Glomerular visceral epithelial cell (primary cell): ENCODE measurements at regions not wholly inside any gene's neighbourhood (a gene's known extent, or its start where the extent isn't known, plus 50 kb on each side); places are given as distances from the start of the nearest gene placed in this dataset.
A peak's percentile ranks its signal among the peaks of the same experiment; 100 is the strongest.
"Not testable (repeated sequence)": the region's sequence is repeated elsewhere in the genome, so short reads cannot be mapped to it uniquely, and the experiment has no call there.

ENCODE experiments used
- DNase-seq: peaks from one replicate; pipeline ENCODE4 v3.0.0-alpha.2; 2016; ENCODE audit errors: extremely low spot score

DNA sequence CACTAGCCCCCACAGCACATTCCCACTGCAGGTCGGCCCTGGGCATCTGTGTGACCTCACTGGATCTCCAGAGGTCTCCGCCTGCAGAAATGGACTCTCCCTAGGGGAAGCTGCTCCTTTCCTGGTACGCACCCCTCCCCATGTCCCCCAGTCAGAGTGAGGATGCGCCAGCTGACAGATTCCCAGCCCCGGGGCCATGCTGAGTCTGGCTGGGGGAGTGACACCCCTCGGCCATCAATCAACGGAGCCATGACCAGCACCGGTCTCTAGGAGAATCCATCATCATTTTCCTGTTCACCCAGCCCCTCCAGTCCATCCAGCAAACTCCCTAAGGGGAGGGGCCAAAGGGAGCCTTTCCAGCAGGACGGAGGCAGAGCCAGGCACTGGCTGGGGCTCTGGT is 68.7 kb upstream of the PAX7 start:
- DNase-seq: no peak

DNA sequence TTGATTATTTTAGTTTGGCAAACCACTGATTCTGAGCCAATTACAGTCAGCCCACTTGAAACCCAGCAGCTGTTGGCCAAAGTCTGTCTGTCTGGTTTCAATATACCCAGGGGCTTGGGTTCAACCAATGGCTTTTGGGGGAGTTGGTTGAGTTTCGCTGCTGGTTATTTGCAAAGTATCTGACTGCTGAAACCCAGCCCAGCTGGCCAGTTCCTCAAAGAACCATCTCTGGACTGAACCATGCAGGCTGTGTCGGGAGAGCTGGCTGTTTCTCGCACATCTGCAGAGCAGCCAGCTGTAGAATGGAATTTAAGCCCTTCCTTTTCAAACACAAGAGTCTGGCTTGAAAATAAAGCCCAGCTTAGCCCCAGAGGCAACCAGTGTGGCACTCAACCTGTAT is 66.0 kb upstream of the PAX7 start:
- no peak for DNase-seq

DNA sequence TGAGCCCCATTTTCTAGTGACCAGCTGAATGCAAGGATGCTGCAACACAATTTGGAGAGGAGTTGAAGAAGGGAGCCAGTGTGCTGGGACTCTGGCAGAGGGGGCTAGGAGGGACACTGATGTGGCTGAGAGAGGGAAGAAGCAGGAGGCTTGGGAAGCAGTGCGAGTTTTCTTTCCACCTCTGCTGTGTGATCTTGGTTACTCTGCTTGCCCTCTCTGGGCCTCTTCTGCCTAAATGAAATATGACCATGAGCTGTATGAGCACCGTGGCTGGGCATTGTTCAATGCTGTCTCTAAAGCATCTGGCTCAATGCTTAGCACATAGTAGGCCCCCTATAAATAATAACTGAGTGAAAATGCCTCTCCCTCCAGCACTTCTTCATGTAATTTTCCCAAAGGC is 65.3 kb upstream of the PAX7 start:
- DNase-seq: no peak

- DNase-seq: no peak
Observed at GRCh38 chr1:18568489-18568888, 62.2 kb upstream of the PAX7 start.

- no peak for DNase-seq
Observed at GRCh38 chr1:18569251-18569650, 61.4 kb upstream of the PAX7 start.

DNA sequence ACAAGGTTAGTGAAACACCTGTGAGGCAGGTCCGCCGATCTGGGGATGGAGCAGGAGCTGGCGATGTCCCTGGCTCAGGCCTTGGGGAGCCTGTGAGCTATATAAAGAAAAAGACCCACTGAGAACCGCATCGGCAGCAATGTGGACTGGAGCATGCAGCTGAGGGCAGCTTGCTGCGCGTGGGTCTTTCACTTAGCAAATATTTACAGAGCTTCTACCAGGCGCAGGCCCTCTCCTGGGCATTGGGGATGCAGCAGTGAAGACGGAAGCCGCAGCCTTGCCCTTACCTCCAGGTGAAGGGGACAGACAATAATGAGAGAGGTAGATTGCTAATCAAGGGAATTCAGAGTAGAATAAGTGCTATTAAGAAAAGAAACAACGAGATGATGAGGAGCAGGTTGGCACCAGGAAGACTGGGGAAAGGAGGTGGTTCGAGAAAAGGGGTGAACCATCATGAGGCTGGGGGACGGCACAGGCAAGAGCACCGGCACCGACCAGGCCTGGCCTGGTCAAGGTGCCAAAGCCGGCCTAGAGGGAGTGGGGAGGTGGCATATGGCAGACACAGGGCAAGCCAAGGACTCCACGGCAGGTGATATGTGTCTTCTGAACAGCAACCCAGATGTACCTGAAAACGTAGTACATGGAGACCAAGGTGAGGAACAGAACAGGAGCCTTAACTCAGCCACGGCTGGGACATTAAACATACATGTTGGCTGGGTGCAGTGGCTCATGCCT is 60.7 kb upstream of the PAX7 start:
- no peak for DNase-seq

DNA sequence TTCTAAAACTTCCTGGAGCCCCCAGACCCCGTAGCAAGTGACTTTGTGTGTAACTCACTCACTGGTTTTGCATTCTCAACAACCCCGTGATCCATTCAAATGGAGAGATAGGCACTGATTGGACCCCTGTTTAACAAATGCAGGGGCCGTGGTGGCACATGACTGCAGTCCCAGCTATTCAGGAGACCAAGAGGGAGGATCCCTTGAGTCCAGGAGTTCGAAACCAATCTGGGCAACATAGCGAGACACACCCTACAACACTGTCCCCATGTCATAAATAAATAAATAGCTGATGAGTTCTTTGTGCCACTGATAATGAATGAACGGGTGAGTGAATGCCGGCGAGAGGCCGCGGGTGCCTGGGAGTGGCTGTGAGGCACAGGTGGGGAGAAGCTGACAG is 59.4 kb upstream of the PAX7 start:
- DNase-seq: no peak

DNA sequence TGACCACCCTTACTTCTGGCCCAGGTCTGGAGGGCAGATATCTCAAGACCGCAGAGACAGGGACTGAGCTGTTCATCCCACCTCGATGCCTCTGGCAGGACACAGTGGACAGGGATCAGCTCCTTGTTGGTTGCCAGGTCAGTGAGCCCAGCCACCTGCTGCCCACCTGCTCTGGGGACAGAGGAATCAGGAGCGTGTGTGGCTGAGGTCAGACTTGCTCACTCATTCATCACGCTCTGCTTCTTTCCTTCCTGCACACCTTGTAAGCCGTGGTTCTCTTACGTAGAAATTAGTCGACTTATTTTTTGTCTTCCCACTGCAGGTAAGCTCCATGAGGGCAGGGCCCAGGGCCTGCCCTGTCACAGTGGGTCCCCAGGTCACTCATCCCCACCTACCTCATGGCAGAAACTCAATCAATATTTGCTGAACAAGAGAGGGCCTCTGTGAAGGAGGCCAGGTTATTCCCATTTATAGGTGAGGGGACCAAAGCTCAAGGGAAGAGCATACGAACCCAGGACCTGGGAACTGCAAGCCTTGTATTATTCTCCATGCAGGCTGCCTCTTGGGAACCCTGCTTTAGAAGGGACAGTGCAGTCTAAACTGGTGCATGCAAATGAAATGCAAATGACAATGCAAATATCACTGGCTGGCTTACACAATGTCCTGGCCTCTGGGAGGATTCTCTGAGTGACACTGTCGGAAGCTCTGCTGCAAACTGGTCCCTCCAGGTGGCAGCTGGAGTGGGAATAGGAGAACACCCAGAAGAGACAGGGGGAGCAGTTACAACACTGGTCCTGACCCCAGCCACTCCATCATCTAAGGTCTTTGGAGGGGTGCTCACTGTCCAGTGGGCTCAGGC is 58.4 kb upstream of the PAX7 start:
- DNase-seq: no peak

DNA sequence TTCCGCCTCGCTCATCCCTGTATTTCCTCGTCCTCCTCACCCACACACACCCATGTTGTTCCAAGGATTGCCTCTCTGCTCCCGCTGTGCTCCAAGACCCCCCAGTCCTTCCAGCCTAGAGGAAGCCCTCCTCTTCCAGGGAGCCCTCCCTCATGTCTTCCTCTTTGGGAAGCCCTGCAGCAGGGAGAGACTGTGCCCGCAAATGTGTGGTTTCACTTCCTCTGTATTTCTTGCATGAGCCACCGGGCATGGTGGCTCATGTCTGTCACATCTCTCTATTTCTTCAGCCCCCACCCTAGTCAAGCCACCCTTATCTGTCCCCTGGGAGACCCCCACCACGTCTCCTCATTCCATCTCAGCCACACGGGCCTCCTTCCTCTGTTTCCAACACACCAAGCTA is 57.5 kb upstream of the PAX7 start:
- DNase-seq: no peak

- no peak for DNase-seq
Observed at GRCh38 chr1:18574754-18575153, 55.9 kb upstream of the PAX7 start.

DNA sequence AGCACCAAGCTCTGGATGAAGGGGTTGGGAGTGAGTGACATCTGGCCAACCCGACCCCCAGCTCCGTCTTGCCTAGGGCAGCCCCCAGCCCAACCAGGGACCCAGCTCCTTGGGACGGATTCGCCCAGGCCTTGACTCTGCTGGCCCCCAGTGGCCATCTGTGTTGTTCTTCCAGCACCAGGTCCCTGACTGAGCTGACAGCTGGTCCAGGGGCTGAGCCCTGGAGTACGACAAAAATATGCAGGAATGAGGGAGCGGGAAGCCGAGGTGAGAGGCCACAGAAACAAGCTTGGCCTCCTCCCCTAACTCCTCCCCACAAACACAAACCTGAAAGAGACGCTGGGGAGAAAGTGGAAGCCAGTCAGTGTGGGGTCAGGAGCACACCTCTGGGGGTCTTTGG is 55.0 kb upstream of the PAX7 start:
- DNase-seq: peak; percentile 25

DNA sequence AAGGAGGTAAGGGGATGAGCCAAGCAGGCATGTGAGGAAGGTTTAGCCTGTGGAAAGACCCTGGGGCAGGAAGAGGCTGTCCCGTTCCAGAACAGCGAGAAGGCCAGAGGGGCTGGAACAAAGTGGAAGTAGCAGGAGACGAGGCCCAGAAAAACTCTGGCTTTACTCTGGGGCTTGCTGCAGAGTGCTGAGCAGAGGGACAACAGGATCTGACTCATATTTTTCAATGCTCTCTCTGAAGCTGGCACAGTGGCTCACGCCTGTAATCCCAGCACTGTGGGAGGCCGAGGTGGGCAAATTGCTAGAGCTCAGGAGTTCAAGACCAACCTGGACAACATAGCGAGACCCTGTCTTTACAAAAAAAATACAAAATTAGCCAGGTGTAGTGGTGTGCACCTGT is 52.4 kb upstream of the PAX7 start:
- DNase-seq: no peak

- not testable (repeated sequence) for DNase-seq
Observed at GRCh38 chr1:18579267-18579666, 51.4 kb upstream of the PAX7 start.

DNA sequence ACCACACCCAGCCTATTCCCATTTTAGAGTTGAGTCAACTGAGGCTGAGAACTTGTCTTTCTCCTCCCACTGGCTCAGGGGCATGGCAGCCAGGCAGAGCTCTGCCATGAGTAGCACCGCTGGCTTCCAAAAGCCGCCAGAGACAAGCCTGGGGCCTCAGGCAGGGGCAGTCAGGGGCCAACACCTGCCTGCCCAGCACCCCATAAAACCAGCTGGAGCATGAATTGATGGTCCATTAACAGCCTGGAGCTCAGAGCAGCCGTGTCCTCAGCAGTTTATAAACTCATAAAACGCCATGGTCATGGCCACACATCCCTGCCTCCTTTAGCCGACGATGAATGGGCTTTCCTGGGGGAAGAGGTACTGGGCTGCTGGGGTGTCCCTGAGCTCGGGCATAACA is 50.6 kb upstream of the PAX7 start:
- DNase-seq: no peak

DNA sequence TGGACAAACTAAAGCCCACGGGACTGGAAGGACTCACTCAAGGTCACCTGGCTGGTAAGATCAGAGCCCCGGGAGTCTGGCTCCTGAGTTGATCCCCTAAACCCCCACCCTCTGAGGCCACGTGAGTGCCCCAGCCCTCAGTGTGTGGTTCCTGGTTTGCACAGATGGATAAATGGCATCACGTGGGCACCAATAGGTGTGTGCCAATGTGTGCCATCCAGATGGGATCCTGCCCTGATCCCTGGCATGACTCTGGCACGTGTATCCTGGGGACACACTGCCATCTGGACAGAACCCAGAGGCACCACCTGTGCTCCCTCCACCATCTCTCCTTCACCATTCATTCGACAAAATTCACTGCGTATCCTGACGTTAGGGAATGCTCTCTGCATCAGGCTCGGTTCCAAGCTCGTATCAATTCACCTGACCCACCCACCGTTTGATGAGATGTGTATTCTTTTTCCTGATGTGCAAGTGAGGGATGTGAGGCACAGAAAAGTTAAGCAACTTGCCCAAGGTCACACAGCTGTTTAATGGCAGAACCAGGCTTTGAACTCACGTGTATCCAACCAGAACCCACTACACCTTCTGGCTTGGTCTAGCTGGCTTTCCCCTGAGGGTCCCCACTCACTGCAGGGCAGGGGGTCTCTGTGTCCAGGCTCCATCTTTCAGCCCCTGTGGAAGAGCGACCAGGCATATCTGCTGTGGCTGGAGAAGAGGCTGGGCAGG is 49.8 kb upstream of the PAX7 start:
- DNase-seq: no peak
